Left lung (tissue), 4 donors: ENCODE measurements at regions not wholly inside any gene's neighbourhood (a gene's known extent, or its start where the extent isn't known, plus 50 kb on each side); places are given as distances from the start of the nearest gene placed in this dataset.
A peak's percentile ranks its signal among the peaks of the same experiment; 100 is the strongest.

Source experiments
- ATAC-seq: fragments of 200-7000 bp; cut with Tn5 transposase; one replicate; pipeline ENCODE4 v1.9.1; 2020; ENCODE audit warnings: moderate library complexity
- DNase-seq, 4 donors: peaks; one replicate each; pipeline ENCODE4 v3.0.0-alpha.2; 2013 to 2020
- H3K27ac ChIP-seq, 2 donors: fragments of 200-600 bp; sonication (generic) in 1 of 2; one replicate each; pipeline versions ENCODE4 v1.5.0 to v1.8.0; 2020 to 2021
- H3K27me3 ChIP-seq, 2 donors: fragments of 200-600 bp; sonication (generic) in 1 of 2; one replicate each; pipeline versions ENCODE4 v1.5.0 to v1.8.0; 2020 to 2021
- H3K36me3 ChIP-seq, 2 donors: fragments of 200-600 bp; sonication (generic) in 1 of 2; one replicate each; pipeline versions ENCODE4 v1.5.0 to v1.8.0; 2020 to 2021
- H3K4me1 ChIP-seq, 2 donors: fragments of 200-600 bp; one replicate each; pipeline ENCODE4 v1.8.0; 2021
- H3K4me3 ChIP-seq, 2 donors: fragments of 200-600 bp; sonication (generic) in 1 of 2; one replicate each; pipeline versions ENCODE4 v1.5.0 to v1.8.0; 2020 to 2021; ENCODE audit warnings: mild to moderate bottlenecking in 1 of 2
- H3K9me3 ChIP-seq, 2 donors: fragments of 200-600 bp; sonication (generic) in 1 of 2; one replicate each; pipeline versions ENCODE4 v1.5.0 to v1.8.0; 2020 to 2021
- intact Hi-C, 2 donors: fragments of 100-400 bp; cut with DNase I; formaldehyde crosslinking; loops; one replicate each; pipeline versions ENCODE4 v1.11.2 to v1.14.2; 2022
- TF ChIP-seq, protein P1 (sequence below), 2 donors: fragments of 200-600 bp; sonication (generic) in 1 of 2; IDR thresholded peaks; one replicate each; pipeline versions ENCODE4 v1.5.0 to v1.8.0; 2021; ENCODE audit warnings: antibody characterized with exemption in 2 of 2
- donor health status: DM: no; HTN: yes; CAD: no.
- donor health status: DM: no; HTN: no; CAD: no.

DNA sequence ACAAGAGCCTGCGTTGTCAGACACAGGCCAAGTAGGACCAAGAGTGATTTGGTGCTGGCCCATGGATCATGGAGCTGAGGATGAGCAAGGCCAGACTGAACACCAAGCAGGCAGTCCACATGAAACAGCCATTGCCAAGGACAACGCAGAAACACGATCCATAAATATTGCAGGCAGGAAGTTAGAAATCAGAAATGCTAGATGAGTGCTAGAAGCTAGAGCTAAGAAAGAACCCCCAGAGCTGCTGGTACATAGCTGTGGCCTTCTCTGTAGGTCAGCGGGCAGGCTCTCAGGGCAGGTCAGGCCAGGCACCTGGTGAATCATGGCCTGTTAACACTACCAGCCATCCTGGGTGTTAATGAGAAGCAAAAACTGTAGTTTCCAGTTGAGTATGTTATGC, 119.7 kb downstream of the ALDH8A1 start:
- Histone ChIP-seq H3K4me1 (no peaks in the 10 kb centered on the region), H3K27me3 (no peaks in the 10 kb centered on the region), H3K36me3 (no peaks in the 10 kb centered on the region), H3K27ac (no peak overlapping the region), H3K9me3 (no peaks in the 10 kb centered on the region), H3K4me3 (no peak overlapping the region)
- DNase-seq, result no peak
- TF ChIP-seq, protein P1, sequence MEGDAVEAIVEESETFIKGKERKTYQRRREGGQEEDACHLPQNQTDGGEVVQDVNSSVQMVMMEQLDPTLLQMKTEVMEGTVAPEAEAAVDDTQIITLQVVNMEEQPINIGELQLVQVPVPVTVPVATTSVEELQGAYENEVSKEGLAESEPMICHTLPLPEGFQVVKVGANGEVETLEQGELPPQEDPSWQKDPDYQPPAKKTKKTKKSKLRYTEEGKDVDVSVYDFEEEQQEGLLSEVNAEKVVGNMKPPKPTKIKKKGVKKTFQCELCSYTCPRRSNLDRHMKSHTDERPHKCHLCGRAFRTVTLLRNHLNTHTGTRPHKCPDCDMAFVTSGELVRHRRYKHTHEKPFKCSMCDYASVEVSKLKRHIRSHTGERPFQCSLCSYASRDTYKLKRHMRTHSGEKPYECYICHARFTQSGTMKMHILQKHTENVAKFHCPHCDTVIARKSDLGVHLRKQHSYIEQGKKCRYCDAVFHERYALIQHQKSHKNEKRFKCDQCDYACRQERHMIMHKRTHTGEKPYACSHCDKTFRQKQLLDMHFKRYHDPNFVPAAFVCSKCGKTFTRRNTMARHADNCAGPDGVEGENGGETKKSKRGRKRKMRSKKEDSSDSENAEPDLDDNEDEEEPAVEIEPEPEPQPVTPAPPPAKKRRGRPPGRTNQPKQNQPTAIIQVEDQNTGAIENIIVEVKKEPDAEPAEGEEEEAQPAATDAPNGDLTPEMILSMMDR (IDR thresholded peaks at IDR 0.05), result no peak
- ATAC-seq, result no peak
- intact Hi-C loops, result no loop called here

DNA sequence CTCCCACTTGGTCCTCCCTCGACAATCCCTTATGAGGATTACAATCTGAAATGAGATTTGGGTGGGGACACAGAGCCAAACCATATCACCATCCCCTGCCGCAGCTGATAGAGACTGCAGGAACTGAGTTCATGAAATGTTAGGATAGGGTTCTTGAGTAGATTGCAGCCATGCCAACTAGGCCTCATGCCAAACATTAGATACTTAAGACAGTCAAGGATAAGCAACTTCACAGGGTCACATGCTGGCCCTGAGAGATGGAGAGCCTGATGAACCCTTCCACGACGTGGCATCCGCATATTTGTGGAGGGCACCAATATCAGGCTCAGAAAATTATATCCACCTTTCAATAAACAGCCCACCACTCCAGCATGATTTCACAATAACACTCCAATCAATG, 121.3 kb downstream of the ALDH8A1 start:
- no peaks in the 10 kb centered on the region for H3K27me3 ChIP-seq
- H3K4me3 ChIP-seq, result no peak overlapping the region
- H3K4me1 ChIP-seq, result peaks cover 0 to under 1% of the 10 kb centered on the region in 2 donors
- intact Hi-C loops, result loop anchor here in 1 of 2 donors (10.0 kb wide), 1 partner anchor 184 kb away; no protein-coding TSS in a partner anchor
- TF ChIP-seq, protein P1 (IDR thresholded peaks at IDR 0.05), result no peak
- no peak overlapping the region for H3K27ac ChIP-seq
- DNase-seq, result no peak
- ATAC-seq, result no peak
- no peaks in the 10 kb centered on the region for H3K36me3 ChIP-seq
- H3K9me3 ChIP-seq, result no peaks in the 10 kb centered on the region

DNA sequence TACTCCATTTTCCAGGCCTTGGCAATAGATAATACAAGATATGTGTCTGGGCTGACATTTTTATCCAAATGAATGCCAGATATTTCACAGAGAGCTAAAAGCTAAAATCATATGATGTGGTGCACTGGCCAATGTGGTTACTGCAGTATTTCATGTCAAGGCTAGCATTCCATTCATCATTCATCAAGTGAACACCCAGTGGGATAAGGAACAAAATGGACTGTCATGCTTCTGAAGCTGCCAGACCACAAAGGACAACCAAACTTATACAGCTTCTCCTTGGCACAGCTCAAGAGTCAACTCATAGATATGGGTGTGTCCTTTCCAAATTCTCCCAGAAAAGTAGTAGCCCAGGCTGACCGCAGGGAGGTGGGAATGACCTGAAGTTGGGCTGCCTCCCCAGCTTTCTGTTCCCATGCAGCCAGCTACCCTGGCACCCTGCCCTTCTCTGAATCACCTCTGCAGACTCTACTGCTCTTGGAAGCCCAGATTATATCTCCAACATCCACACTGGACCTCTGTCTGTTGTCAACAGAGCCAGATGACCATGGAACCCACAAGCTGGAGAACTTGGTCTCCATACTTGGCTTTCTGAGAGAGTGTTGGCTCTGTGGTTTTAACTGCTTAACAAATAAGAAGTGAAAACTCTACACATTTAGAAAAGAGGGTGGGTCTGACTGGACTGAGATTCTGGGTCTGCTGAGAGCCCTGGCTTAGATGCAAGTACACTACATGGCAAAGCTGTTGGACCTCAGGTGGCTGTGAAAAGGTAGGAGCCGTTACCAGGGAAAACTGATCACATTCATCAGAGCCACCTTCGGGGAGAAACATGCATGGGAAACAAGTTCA, 122.8 kb downstream of the ALDH8A1 start:
- Histone ChIP-seq H3K27ac (no peak overlapping the region), H3K4me3 (no peak overlapping the region), H3K9me3 (no peaks in the 10 kb centered on the region), H3K4me1 (peaks cover 3 to 8% of the 10 kb centered on the region in 2 donors), H3K27me3 (no peaks in the 10 kb centered on the region), H3K36me3 (no peaks in the 10 kb centered on the region)
- DNase-seq (peak in 1 of 4 donors; percentile 75), ATAC-seq (peak; percentile 56)
- intact Hi-C loops, result loop anchor here in 1 of 2 donors (10.0 kb wide), 1 partner anchor 182 kb away; no protein-coding TSS in a partner anchor
- TF ChIP-seq, protein P1 (IDR thresholded peaks at IDR 0.05), result no peak

DNA sequence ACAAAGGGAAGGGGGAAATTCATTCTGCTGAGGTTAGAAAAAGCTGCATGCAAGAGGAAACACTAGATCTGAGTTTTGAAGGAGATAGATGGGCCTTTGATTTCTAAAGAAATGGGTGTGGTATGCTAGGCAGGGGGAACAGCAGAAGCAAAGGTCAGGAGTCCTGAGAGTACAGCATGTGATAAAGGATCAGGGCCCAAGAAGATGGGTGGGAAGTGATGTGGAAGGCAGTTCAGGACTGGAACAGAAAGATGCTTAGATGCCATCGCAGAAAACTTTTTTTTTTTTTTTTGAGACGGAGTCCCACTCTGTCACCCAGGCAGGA, 126.2 kb downstream of the ALDH8A1 start:
- Histone ChIP-seq H3K27me3 (no peaks in the 10 kb centered on the region), H3K27ac (no peak overlapping the region), H3K36me3 (no peaks in the 10 kb centered on the region), H3K4me3 (no peak overlapping the region), H3K9me3 (no peaks in the 10 kb centered on the region), H3K4me1 (peaks cover 3 to 8% of the 10 kb centered on the region in 2 donors)
- TF ChIP-seq, protein P1 (IDR thresholded peaks at IDR 0.05), result no peak
- ATAC-seq (no peak), DNase-seq (no peak)
- intact Hi-C loops, result loop anchor here in 1 of 2 donors (5.0 to 10.0 kb wide), 2 partner anchors 179 to 651 kb away; no protein-coding TSS in a partner anchor

DNA sequence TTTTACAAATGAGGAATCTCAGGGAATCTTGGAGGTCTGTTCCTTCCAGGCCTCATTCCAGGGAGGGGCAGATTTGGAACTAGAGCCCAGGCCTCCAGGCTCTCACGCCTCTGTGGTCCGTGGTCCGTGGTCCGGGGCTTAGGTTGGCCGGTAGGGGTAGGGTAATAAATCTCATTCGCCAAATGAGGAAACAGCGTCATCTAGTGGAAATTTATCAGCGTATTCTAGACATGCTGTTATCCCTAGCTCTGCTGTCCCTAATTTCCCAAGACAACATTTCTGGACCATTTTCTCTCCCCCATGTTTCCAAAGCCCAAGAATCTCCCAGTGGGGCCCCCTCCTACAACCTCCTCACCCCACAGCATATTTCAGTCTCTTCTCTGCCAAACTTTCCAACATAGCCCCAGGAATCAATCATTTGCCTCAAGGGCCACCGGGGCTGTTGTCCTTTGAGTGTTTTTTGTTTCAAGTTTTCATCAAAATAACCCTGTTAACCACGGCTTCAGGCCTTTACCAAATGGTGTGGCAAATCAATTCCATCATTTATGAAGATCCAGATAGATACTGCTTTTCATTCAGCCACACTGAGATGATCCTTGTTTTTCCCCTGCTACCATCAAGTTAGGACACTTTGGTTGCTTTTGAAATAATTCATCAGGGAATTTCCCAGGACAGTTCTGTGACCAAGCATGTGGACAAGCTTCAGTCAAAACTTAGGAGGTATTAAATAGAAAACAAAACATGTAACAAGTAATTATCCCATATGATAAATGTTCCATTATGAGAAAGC, 126.8 kb downstream of the ALDH8A1 start:
- TF ChIP-seq, protein P1 (IDR thresholded peaks at IDR 0.05), result peak; percentile 76 to 90
- ATAC-seq (peak; percentile 95), DNase-seq (peak in 2 of 4 donors; percentile 66 to 80)
- Histone ChIP-seq H3K27me3 (no peaks in the 10 kb centered on the region), H3K4me3 (no peak overlapping the region), H3K9me3 (no peaks in the 10 kb centered on the region), H3K4me1 (peaks cover 3 to 8% of the 10 kb centered on the region in 2 donors), H3K36me3 (no peaks in the 10 kb centered on the region), H3K27ac (peak overlapping the region in 1 of 2 donors; percentile 8)
- intact Hi-C loops, result loop anchor here in 1 of 2 donors (5.0 to 10.0 kb wide), 2 partner anchors 178 to 651 kb away; no protein-coding TSS in a partner anchor
